ENCODE measurements at regions not wholly inside any gene's neighbourhood (a gene's known extent, or its start where the extent isn't known, plus 50 kb on each side); places are given as distances from the start of the nearest gene placed in this dataset.

DNA sequence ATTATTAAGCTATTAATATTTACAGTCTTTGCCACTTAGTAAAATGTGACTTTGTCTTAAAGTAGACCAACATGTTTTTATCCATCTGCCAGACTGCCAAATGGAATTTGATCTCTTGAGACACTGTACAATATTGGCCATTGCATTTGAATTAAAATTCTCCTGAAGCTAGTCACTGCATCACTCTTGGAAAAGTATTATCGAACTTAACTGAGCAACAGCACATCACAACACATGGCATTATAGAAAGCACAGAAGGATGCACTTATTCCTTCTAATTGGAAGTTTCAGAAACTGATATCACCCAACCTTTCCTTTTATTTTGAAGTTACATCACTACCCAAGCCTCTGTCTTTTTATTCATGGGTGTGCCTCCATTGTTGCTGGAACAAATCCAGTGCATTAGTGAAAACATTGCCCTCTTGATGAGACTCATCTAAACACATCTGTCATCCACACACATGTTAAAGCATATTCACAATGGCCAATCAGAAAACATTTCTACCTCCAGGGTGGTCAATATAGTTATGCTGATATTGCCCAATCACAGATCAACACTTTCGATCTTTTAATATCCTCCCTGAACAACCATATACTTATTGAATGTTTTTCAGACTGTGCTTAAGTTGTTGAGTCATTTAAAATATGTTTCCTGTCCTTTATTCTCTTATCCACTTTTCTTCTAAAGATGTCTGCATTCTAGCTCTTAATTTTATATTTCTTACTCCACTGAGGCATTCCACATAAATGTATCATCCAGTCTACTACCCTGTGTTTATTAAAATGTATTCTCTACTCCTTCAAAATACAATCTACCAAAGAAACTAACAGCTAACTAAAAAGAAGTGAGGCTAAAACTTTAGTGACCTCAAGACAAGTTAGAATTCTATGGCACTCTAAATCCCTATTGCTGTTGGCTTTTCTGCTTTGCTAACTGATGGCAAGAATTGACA is 535.0 kb downstream of the RFPL4B start:
- TF ChIP-seq, protein P1, sequence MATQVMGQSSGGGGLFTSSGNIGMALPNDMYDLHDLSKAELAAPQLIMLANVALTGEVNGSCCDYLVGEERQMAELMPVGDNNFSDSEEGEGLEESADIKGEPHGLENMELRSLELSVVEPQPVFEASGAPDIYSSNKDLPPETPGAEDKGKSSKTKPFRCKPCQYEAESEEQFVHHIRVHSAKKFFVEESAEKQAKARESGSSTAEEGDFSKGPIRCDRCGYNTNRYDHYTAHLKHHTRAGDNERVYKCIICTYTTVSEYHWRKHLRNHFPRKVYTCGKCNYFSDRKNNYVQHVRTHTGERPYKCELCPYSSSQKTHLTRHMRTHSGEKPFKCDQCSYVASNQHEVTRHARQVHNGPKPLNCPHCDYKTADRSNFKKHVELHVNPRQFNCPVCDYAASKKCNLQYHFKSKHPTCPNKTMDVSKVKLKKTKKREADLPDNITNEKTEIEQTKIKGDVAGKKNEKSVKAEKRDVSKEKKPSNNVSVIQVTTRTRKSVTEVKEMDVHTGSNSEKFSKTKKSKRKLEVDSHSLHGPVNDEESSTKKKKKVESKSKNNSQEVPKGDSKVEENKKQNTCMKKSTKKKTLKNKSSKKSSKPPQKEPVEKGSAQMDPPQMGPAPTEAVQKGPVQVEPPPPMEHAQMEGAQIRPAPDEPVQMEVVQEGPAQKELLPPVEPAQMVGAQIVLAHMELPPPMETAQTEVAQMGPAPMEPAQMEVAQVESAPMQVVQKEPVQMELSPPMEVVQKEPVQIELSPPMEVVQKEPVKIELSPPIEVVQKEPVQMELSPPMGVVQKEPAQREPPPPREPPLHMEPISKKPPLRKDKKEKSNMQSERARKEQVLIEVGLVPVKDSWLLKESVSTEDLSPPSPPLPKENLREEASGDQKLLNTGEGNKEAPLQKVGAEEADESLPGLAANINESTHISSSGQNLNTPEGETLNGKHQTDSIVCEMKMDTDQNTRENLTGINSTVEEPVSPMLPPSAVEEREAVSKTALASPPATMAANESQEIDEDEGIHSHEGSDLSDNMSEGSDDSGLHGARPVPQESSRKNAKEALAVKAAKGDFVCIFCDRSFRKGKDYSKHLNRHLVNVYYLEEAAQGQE (IDR thresholded peaks at IDR 0.05; ENCODE audit: insufficient replicate concordance, low read depth), result no peak
- TF ChIP-seq, protein P2, sequence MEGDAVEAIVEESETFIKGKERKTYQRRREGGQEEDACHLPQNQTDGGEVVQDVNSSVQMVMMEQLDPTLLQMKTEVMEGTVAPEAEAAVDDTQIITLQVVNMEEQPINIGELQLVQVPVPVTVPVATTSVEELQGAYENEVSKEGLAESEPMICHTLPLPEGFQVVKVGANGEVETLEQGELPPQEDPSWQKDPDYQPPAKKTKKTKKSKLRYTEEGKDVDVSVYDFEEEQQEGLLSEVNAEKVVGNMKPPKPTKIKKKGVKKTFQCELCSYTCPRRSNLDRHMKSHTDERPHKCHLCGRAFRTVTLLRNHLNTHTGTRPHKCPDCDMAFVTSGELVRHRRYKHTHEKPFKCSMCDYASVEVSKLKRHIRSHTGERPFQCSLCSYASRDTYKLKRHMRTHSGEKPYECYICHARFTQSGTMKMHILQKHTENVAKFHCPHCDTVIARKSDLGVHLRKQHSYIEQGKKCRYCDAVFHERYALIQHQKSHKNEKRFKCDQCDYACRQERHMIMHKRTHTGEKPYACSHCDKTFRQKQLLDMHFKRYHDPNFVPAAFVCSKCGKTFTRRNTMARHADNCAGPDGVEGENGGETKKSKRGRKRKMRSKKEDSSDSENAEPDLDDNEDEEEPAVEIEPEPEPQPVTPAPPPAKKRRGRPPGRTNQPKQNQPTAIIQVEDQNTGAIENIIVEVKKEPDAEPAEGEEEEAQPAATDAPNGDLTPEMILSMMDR (IDR thresholded peaks at IDR 0.05; ENCODE audit: insufficient read depth, low read length), result no peak
- TF ChIP-seq GABPA (IDR thresholded peaks at IDR 0.05; ENCODE audit: low read depth), result no peak
